ENCODE measurements at regions not wholly inside any gene's neighbourhood (a gene's known extent, or its start where the extent isn't known, plus 50 kb on each side); places are given as distances from the start of the nearest gene placed in this dataset.

- no peak for ATAC-seq
- BruUV-seq (replicated peaks): no TSS peak
- CTCF ChIA-PET: no interaction called here
Measured at GRCh38 chr2:11914455-11914854, 168.0 kb downstream of the LPIN1 start.

GRCh38 chr2:11915650-11916049, 169.2 kb downstream of the LPIN1 start:
- intact Hi-C loops (cut with micrococcal nuclease; ENCODE audit: unreplicated experiment): no loop called here
- H3K36me3 ChIP-seq (ENCODE audit: control insufficient read depth, insufficient read depth, low read length): no peaks in the 10 kb centered on the region
- ATAC-seq: no peak
- no peaks in the 10 kb centered on the region for H3K27me3 ChIP-seq (ENCODE audit: control insufficient read depth, insufficient read depth, low read length)
- H3K27ac ChIP-seq (ENCODE audit: low read length): no peak overlapping the region
- ChIA-PET POLR2A (no interaction called here), CTCF (no interaction called here)
- no peak for DNase-seq (ENCODE audit: low read depth, low spot score)
- BruUV-seq (replicated peaks): no TSS peak
- no peak overlapping the region for H3K4me3 ChIP-seq (ENCODE audit: low read depth in 2 of 2, low read length in 2 of 2)
- H3K9me3 ChIP-seq (ENCODE audit: control insufficient read depth, insufficient read depth, low read depth, low read length): no peaks in the 10 kb centered on the region
- H3K4me1 ChIP-seq (ENCODE audit: control insufficient read depth, insufficient read depth, low read length): no peaks in the 10 kb centered on the region
- TF ChIP-seq, protein P1, sequence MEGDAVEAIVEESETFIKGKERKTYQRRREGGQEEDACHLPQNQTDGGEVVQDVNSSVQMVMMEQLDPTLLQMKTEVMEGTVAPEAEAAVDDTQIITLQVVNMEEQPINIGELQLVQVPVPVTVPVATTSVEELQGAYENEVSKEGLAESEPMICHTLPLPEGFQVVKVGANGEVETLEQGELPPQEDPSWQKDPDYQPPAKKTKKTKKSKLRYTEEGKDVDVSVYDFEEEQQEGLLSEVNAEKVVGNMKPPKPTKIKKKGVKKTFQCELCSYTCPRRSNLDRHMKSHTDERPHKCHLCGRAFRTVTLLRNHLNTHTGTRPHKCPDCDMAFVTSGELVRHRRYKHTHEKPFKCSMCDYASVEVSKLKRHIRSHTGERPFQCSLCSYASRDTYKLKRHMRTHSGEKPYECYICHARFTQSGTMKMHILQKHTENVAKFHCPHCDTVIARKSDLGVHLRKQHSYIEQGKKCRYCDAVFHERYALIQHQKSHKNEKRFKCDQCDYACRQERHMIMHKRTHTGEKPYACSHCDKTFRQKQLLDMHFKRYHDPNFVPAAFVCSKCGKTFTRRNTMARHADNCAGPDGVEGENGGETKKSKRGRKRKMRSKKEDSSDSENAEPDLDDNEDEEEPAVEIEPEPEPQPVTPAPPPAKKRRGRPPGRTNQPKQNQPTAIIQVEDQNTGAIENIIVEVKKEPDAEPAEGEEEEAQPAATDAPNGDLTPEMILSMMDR (IDR thresholded peaks at IDR 0.05): no peak
- no peak for TF ChIP-seq REST (IDR thresholded peaks at IDR 0.05; ENCODE audit: insufficient read depth in 1 of 2, low read depth in 2 of 2, low read length in 1 of 2)
- TF ChIP-seq TCF7L2 (IDR thresholded peaks at IDR 0.05; ENCODE audit: low read depth, low read length): no peak
- TF ChIP-seq SIN3A (IDR thresholded peaks at IDR 0.05; ENCODE audit: borderline replicate concordance, insufficient read depth, low read depth, low read length): no peak
- no peak for TF ChIP-seq POLR2AphosphoS5 (IDR thresholded peaks at IDR 0.05; ENCODE audit: low read depth, low read length)
- in situ Hi-C loops (cut with HindIII; ENCODE audit: low pct_unique_long_range_greater_than_20kb, low sequenced_read_pairs): no loop called here

More at GRCh38 chr2:11914455-11914854, 168.0 kb downstream of the LPIN1 start:
- Histone ChIP-seq H3K27ac (ENCODE audit: low read length) (no peak overlapping the region), H3K36me3 (ENCODE audit: control insufficient read depth, insufficient read depth, low read length) (no peaks in the 10 kb centered on the region), H3K4me3 (ENCODE audit: low read depth in 2 of 2, low read length in 2 of 2) (no peak overlapping the region), H3K27me3 (ENCODE audit: control insufficient read depth, insufficient read depth, low read length) (no peaks in the 10 kb centered on the region), H3K4me1 (ENCODE audit: control insufficient read depth, insufficient read depth, low read length) (no peaks in the 10 kb centered on the region), H3K9me3 (ENCODE audit: control insufficient read depth, insufficient read depth, low read depth, low read length) (no peaks in the 10 kb centered on the region)
- POLR2A ChIA-PET: no interaction called here
- TF ChIP-seq, protein P1 (IDR thresholded peaks at IDR 0.05): no peak
- no peak for TF ChIP-seq POLR2AphosphoS5 (IDR thresholded peaks at IDR 0.05; ENCODE audit: low read depth, low read length)
- no peak for TF ChIP-seq SIN3A (IDR thresholded peaks at IDR 0.05; ENCODE audit: borderline replicate concordance, insufficient read depth, low read depth, low read length)
- no peak for TF ChIP-seq TCF7L2 (IDR thresholded peaks at IDR 0.05; ENCODE audit: low read depth, low read length)
- no peak for TF ChIP-seq REST (IDR thresholded peaks at IDR 0.05; ENCODE audit: insufficient read depth in 1 of 2, low read depth in 2 of 2, low read length in 1 of 2)
- in situ Hi-C loops (cut with HindIII; ENCODE audit: low pct_unique_long_range_greater_than_20kb, low sequenced_read_pairs) (no loop called here), intact Hi-C loops (cut with micrococcal nuclease; ENCODE audit: unreplicated experiment) (no loop called here)
- DNase-seq (ENCODE audit: low read depth, low spot score): no peak

All from Panc1 (cell line).